Natural killer cell (primary cell): ENCODE measurements at regions not wholly inside any gene's neighbourhood (a gene's known extent, or its start where the extent isn't known, plus 50 kb on each side); places are given as distances from the start of the nearest gene placed in this dataset.

Experiments
- ATAC-seq, 3 donors: fragments of 150-1000 bp in 2 of 3; fragments of 200-7000 bp in 1 of 3; cut with Tn5 transposase; 1 replicate in 1 of 3; 2 replicates in 2 of 3; pipeline ENCODE4 v1.10.0; 2021; ENCODE audit warnings: mild to moderate bottlenecking in 2 of 3, moderate library complexity in 2 of 3
- DNase-seq, 2 donors: peaks; one replicate each; pipeline versions ENCODE4 v3.0.0 to v3.0.0-alpha.2; 2013 to 2021; ENCODE audit warnings: mixed read lengths in 1 of 2
- H3K27ac ChIP-seq: one replicate; pipeline ENCODE4 v1.5.1; 2013; ENCODE audit warnings: mild to moderate bottlenecking, low read length
- H3K27me3 ChIP-seq: one replicate; pipeline ENCODE4 v1.6.1; 2013; ENCODE audit warnings: low read length; ENCODE audit not compliant: control insufficient read depth, insufficient read depth
- H3K36me3 ChIP-seq: one replicate; pipeline ENCODE4 v1.6.1; 2013; ENCODE audit warnings: low read length; ENCODE audit not compliant: control insufficient read depth, insufficient read depth
- H3K4me1 ChIP-seq: one replicate; pipeline ENCODE4 v1.6.1; 2013; ENCODE audit warnings: low read length; ENCODE audit not compliant: control insufficient read depth, insufficient read depth
- H3K4me3 ChIP-seq: one replicate; pipeline ENCODE4 v1.5.1; 2013; ENCODE audit warnings: low read length
- H3K9me3 ChIP-seq: one replicate; pipeline ENCODE4 v1.6.1; 2013; ENCODE audit warnings: low read length; ENCODE audit not compliant: control insufficient read depth, insufficient read depth
- H3K27ac Mint-ChIP-seq, 2 donors: one replicate each; pipeline ENCODE4 v1.8.0; 2022; ENCODE audit warnings: mild to moderate bottlenecking in 2 of 2, mixed read lengths in 2 of 2, moderate library complexity in 1 of 2
- H3K27me3 Mint-ChIP-seq, 2 donors: one replicate each; pipeline ENCODE4 v1.8.0; 2022; ENCODE audit warnings: low read depth in 2 of 2, mixed read lengths in 2 of 2
- H3K36me3 Mint-ChIP-seq: one replicate; pipeline ENCODE4 v1.8.0; 2022; ENCODE audit warnings: mixed read lengths
- H3K4me1 Mint-ChIP-seq, 2 donors: one replicate each; pipeline ENCODE4 v1.8.0; 2022; ENCODE audit warnings: mixed read lengths in 2 of 2
- H3K4me3 Mint-ChIP-seq: one replicate; pipeline ENCODE4 v1.8.0; 2022; ENCODE audit warnings: mild to moderate bottlenecking, moderate library complexity, mixed read lengths
- H3K9me3 Mint-ChIP-seq, 2 donors: one replicate each; pipeline ENCODE4 v1.8.0; 2022; ENCODE audit warnings: mixed read lengths in 2 of 2
- CTCF ChIP-seq: fragments of 200-600 bp; IDR thresholded peaks from one replicate; pipeline ENCODE4 v1.8.0; 2022; ENCODE audit warnings: antibody characterized with exemption
- WGBS: methylation state at CpG from one replicate; pipeline ENCODE4 v1.1.7; 2013; ENCODE audit warnings: missing lambda C conversion rate; ENCODE audit not compliant: insufficient coverage; 5-methylcytosine and 5-hydroxymethylcytosine counted together
- intact Hi-C: fragments of 100-400 bp; cut with micrococcal nuclease; formaldehyde crosslinking; loops from one replicate; pipeline ENCODE4 v1.14.2; 2022

DNA sequence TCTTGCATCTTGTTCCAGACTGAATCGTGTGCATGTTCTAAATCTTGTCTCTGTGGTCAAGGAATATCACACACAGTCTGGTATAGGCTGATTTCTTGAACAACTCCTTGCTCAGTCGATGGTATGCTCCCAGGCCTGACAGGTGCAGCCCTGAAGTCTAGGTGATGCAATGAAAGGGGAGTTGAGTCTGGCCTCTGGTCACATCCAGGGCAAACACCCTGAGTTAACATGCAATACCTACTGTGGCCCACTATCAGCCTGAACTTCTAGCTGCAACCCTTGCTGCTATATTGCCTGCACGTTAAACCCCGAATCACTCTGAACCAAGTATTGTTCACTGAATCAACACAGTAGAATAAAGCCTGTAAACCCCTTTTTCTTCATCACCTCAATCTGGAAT lies 303.4 kb downstream of the USP25 start:
- peaks cover 0 to 5% of the 10 kb centered on the region in 2 donors for H3K4me1 Mint-ChIP-seq
- H3K27me3 Mint-ChIP-seq = no peaks in the 10 kb centered on the region
- H3K36me3 Mint-ChIP-seq = no peaks in the 10 kb centered on the region
- H3K4me3 Mint-ChIP-seq = no peak overlapping the region
- TF ChIP-seq CTCF = no peak
- H3K4me1 ChIP-seq = no peaks in the 10 kb centered on the region
- ATAC-seq (no peak), DNase-seq (no peak)
- H3K27ac Mint-ChIP-seq = no peak overlapping the region
- H3K9me3 Mint-ChIP-seq = no peaks in the 10 kb centered on the region
- 87% methylated on average over 4 of the region's 4 CpGs for WGBS
- H3K9me3 ChIP-seq = no peaks in the 10 kb centered on the region
- H3K27me3 ChIP-seq = no peaks in the 10 kb centered on the region
- no peak overlapping the region for H3K27ac ChIP-seq
- intact Hi-C loops = no loop called here
- H3K36me3 ChIP-seq = no peaks in the 10 kb centered on the region
- no peak overlapping the region for H3K4me3 ChIP-seq

DNA sequence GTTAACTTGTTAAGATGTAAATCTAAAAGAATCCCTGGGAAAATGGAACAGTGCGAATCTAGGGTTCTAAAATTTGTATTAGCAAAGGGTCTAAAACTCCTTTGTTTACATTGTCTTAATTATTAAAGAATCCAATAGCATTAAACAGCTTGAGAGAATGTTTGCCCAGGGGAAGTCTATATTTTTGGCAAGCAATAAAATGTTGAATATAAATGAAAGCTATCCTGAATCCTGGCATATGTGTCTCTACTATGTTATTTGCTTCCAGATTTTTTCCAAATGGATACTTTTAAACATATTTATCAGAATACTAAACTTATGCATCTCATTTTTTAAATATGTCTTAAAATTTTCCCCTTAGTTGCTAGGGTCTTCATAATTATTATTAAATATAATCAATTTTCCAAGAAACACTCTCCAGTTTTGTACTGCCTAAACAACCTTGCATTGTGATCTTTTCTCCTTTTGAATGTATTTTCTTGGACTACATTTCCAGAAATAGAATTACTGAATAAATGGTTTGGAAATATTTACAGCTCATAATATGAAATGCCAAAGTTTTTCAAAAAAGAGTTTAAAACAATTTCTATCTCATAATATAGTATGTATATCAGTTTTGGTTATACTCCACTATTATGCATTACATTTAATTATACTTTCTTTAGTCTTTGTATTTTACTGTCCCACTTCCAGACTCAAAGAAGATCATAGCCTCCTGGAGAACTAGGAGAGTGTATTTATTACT lies 304.8 kb downstream of the USP25 start:
- no peak for TF ChIP-seq CTCF
- no peak overlapping the region for H3K4me3 ChIP-seq
- no peak overlapping the region for H3K27ac ChIP-seq
- H3K4me1 ChIP-seq = no peaks in the 10 kb centered on the region
- intact Hi-C loops = no loop called here
- H3K27me3 ChIP-seq = no peaks in the 10 kb centered on the region
- Mint-ChIP-seq H3K4me3 (no peak overlapping the region), H3K27ac (no peak overlapping the region), H3K4me1 (peaks cover 0 to 5% of the 10 kb centered on the region in 2 donors), H3K9me3 (peaks cover 0 to 3% of the 10 kb centered on the region in 2 donors), H3K27me3 (no peaks in the 10 kb centered on the region), H3K36me3 (no peaks in the 10 kb centered on the region)
- DNase-seq (no peak), ATAC-seq (no peak)
- WGBS = no CpG with 5 or more reads among the region's 1 CpG
- H3K9me3 ChIP-seq = no peaks in the 10 kb centered on the region
- H3K36me3 ChIP-seq = no peaks in the 10 kb centered on the region

GRCh38 chr21:16037421-16037955 lies 307.7 kb downstream of the USP25 start:
- ATAC-seq = no peak
- H3K4me1 ChIP-seq = no peaks in the 10 kb centered on the region
- WGBS = 2% methylated on average over 5 of the region's 5 CpGs

More at GRCh38 chr21:16037421-16037955, 307.7 kb downstream of the USP25 start:
- Histone ChIP-seq H3K36me3 (no peaks in the 10 kb centered on the region), H3K27ac (no peak overlapping the region), H3K9me3 (no peaks in the 10 kb centered on the region), H3K4me3 (no peak overlapping the region), H3K27me3 (no peaks in the 10 kb centered on the region)
- TF ChIP-seq CTCF = no peak
- no peak for DNase-seq
- no peak overlapping the region for H3K27ac Mint-ChIP-seq
- intact Hi-C loops = no loop called here
- H3K4me3 Mint-ChIP-seq = no peak overlapping the region
- H3K27me3 Mint-ChIP-seq = no peaks in the 10 kb centered on the region
- peaks cover 0 to 5% of the 10 kb centered on the region in 2 donors for H3K4me1 Mint-ChIP-seq
- H3K36me3 Mint-ChIP-seq = no peaks in the 10 kb centered on the region
- peaks cover 0 to 3% of the 10 kb centered on the region in 2 donors for H3K9me3 Mint-ChIP-seq
